ENCODE measurements at regions not wholly inside any gene's neighbourhood (a gene's known extent, or its start where the extent isn't known, plus 50 kb on each side); places are given as distances from the start of the nearest gene placed in this dataset.

DNA sequence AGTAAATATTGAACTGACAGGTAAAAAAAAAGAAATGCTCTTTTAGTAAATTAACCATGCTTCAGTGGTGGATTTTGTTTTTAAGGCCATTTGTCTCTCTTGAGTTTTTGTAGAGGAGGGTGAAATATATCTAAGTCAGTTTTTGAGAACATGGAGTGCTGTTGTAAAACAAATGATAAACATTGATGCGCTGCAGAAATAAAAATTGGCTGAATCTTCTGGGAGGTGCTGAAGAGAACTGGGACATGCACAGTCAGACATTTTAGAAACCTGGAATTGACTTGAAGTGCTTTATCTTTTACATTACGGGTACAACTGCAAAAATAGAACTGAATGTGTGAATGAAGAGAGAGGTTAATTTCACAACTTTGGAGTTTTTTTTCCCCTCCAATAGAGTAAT is 203.0 kb upstream of the HDAC9 start:
- TF ChIP-seq, protein P1, sequence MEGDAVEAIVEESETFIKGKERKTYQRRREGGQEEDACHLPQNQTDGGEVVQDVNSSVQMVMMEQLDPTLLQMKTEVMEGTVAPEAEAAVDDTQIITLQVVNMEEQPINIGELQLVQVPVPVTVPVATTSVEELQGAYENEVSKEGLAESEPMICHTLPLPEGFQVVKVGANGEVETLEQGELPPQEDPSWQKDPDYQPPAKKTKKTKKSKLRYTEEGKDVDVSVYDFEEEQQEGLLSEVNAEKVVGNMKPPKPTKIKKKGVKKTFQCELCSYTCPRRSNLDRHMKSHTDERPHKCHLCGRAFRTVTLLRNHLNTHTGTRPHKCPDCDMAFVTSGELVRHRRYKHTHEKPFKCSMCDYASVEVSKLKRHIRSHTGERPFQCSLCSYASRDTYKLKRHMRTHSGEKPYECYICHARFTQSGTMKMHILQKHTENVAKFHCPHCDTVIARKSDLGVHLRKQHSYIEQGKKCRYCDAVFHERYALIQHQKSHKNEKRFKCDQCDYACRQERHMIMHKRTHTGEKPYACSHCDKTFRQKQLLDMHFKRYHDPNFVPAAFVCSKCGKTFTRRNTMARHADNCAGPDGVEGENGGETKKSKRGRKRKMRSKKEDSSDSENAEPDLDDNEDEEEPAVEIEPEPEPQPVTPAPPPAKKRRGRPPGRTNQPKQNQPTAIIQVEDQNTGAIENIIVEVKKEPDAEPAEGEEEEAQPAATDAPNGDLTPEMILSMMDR (IDR thresholded peaks at IDR 0.05): no peak
- TF ChIP-seq SMAD3 (CRISPR knock-in tag; IDR thresholded peaks at IDR 0.05; ENCODE audit: borderline replicate concordance): no peak
- TF ChIP-seq GABPB1 (CRISPR knock-in tag; IDR thresholded peaks at IDR 0.05): no peak
- no peak for TF ChIP-seq SP1 (CRISPR knock-in tag; conservative IDR thresholded peaks at IDR 0.05)
- no peak for TF ChIP-seq JUN (CRISPR knock-in tag; IDR thresholded peaks at IDR 0.05)
- TF ChIP-seq, protein P2, sequence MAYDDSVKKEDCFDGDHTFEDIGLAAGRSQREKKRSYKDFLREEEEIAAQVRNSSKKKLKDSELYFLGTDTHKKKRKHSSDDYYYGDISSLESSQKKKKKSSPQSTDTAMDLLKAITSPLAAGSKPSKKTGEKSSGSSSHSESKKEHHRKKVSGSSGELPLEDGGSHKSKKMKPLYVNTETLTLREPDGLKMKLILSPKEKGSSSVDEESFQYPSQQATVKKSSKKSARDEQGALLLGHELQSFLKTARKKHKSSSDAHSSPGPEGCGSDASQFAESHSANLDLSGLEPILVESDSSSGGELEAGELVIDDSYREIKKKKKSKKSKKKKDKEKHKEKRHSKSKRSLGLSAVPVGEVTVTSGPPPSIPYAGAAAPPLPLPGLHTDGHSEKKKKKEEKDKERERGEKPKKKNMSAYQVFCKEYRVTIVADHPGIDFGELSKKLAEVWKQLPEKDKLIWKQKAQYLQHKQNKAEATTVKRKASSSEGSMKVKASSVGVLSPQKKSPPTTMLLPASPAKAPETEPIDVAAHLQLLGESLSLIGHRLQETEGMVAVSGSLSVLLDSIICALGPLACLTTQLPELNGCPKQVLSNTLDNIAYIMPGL (CRISPR knock-in tag; IDR thresholded peaks at IDR 0.05): no peak
- TF ChIP-seq CREM (CRISPR knock-in tag; IDR thresholded peaks at IDR 0.05): no peak
- no peak for TF ChIP-seq ZNF263 (CRISPR knock-in tag; IDR thresholded peaks at IDR 0.05; ENCODE audit: low read depth)
- TF ChIP-seq, protein P3, sequence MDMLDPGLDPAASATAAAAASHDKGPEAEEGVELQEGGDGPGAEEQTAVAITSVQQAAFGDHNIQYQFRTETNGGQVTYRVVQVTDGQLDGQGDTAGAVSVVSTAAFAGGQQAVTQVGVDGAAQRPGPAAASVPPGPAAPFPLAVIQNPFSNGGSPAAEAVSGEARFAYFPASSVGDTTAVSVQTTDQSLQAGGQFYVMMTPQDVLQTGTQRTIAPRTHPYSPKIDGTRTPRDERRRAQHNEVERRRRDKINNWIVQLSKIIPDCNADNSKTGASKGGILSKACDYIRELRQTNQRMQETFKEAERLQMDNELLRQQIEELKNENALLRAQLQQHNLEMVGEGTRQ (CRISPR knock-in tag; IDR thresholded peaks at IDR 0.05): no peak
- TF ChIP-seq TEAD4 (CRISPR knock-in tag; IDR thresholded peaks at IDR 0.05): no peak
- TF ChIP-seq ELF4 (CRISPR knock-in tag; IDR thresholded peaks at IDR 0.05; ENCODE audit: low read depth): no peak
